ENCODE measurements at regions not wholly inside any gene's neighbourhood (a gene's known extent, or its start where the extent isn't known, plus 50 kb on each side); places are given as distances from the start of the nearest gene placed in this dataset.
"Not testable (repeated sequence)": the region's sequence is repeated elsewhere in the genome, so short reads cannot be mapped to it uniquely, and the experiment has no call there.

- DNase-seq (ENCODE audit: low spot score), result not testable (repeated sequence)
These were observed 207.9 kb upstream of the RFX3 start for GRCh38 chr9:3733527-3734262.

GRCh38 chr9:3733039-3733408, 207.2 kb upstream of the RFX3 start:
- ATAC-seq, result peak; percentile 66
- no peak for DNase-seq (ENCODE audit: low spot score)
- intact Hi-C loops (cut with DNase I), result no loop called here

More at GRCh38 chr9:3733527-3734262, 207.9 kb upstream of the RFX3 start:
- ATAC-seq; intact Hi-C loops (cut with DNase I): not testable (repeated sequence)

GRCh38 chr9:3732077-3733038, 206.6 kb upstream of the RFX3 start:
- intact Hi-C loops (cut with DNase I), result no loop called here
- peak; percentile 96 for ATAC-seq
- no peak for DNase-seq (ENCODE audit: low spot score)

- ATAC-seq, result no peak
- intact Hi-C loops (cut with DNase I), result no loop called here
- no peak for DNase-seq (ENCODE audit: low spot score)
These were observed 204.7 kb upstream of the RFX3 start for GRCh38 chr9:3730511-3730922.

- no peak for ATAC-seq
- intact Hi-C loops (cut with DNase I), result no loop called here
- DNase-seq (ENCODE audit: low spot score), result no peak
These were observed 195.3 kb upstream of the RFX3 start for GRCh38 chr9:3721096-3721495.

- DNase-seq (ENCODE audit: low spot score), result no peak
- no peak for ATAC-seq
- intact Hi-C loops (cut with DNase I), result no loop called here
These were observed 193.5 kb upstream of the RFX3 start for GRCh38 chr9:3719286-3719685.

GRCh38 chr9:3716415-3716814, 190.6 kb upstream of the RFX3 start:
- intact Hi-C loops (cut with DNase I), result no loop called here
- DNase-seq (ENCODE audit: low spot score) (no peak), ATAC-seq (no peak)

GRCh38 chr9:3708751-3709150, 182.9 kb upstream of the RFX3 start:
- intact Hi-C loops (cut with DNase I), result no loop called here
- no peak for ATAC-seq
- DNase-seq (ENCODE audit: low spot score), result no peak

GRCh38 chr9:3704890-3705289, 179.1 kb upstream of the RFX3 start:
- intact Hi-C loops (cut with DNase I), result no loop called here
- ATAC-seq (no peak), DNase-seq (ENCODE audit: low spot score) (no peak)

GRCh38 chr9:3700772-3701171, 175.0 kb upstream of the RFX3 start:
- ATAC-seq (no peak), DNase-seq (ENCODE audit: low spot score) (no peak)
- intact Hi-C loops (cut with DNase I), result no loop called here

- ATAC-seq (no peak), DNase-seq (ENCODE audit: low spot score) (no peak)
- intact Hi-C loops (cut with DNase I), result no loop called here
These were observed 174.1 kb upstream of the RFX3 start for GRCh38 chr9:3699883-3700282.

GRCh38 chr9:3698531-3698930, 172.7 kb upstream of the RFX3 start:
- intact Hi-C loops (cut with DNase I), result no loop called here
- no peak for ATAC-seq
- no peak for DNase-seq (ENCODE audit: low spot score)

GRCh38 chr9:3698076-3698475, 172.3 kb upstream of the RFX3 start:
- intact Hi-C loops (cut with DNase I), result no loop called here
- ATAC-seq (no peak), DNase-seq (ENCODE audit: low spot score) (no peak)

- DNase-seq (ENCODE audit: low spot score) (no peak), ATAC-seq (no peak)
- intact Hi-C loops (cut with DNase I), result no loop called here
These were observed 170.6 kb upstream of the RFX3 start for GRCh38 chr9:3696368-3696767.

- no peak for DNase-seq (ENCODE audit: low spot score)
- ATAC-seq, result no peak
- intact Hi-C loops (cut with DNase I), result no loop called here
These were observed 166.8 kb upstream of the RFX3 start for GRCh38 chr9:3692606-3693005.

GRCh38 chr9:3689555-3689954, 163.8 kb upstream of the RFX3 start:
- intact Hi-C loops (cut with DNase I), result no loop called here
- no peak for DNase-seq (ENCODE audit: low spot score)
- ATAC-seq, result no peak

GRCh38 chr9:3687145-3687544, 161.3 kb upstream of the RFX3 start:
- ATAC-seq (no peak), DNase-seq (ENCODE audit: low spot score) (no peak)
- intact Hi-C loops (cut with DNase I), result no loop called here

- ATAC-seq, result no peak
- intact Hi-C loops (cut with DNase I), result no loop called here
- DNase-seq (ENCODE audit: low spot score), result no peak
These were observed 156.4 kb upstream of the RFX3 start for GRCh38 chr9:3682186-3682585.

GRCh38 chr9:3677541-3677940, 151.7 kb upstream of the RFX3 start:
- DNase-seq (ENCODE audit: low spot score) (no peak), ATAC-seq (peak; percentile 20)
- intact Hi-C loops (cut with DNase I), result no loop called here

GRCh38 chr9:3676766-3677165, 151.0 kb upstream of the RFX3 start:
- DNase-seq (ENCODE audit: low spot score), result no peak
- intact Hi-C loops (cut with DNase I), result no loop called here
- ATAC-seq, result no peak

All from sciatic nerve (tissue), 2 donors.